ENCODE measurements at regions not wholly inside any gene's neighbourhood (a gene's known extent, or its start where the extent isn't known, plus 50 kb on each side); places are given as distances from the start of the nearest gene placed in this dataset.

DNA sequence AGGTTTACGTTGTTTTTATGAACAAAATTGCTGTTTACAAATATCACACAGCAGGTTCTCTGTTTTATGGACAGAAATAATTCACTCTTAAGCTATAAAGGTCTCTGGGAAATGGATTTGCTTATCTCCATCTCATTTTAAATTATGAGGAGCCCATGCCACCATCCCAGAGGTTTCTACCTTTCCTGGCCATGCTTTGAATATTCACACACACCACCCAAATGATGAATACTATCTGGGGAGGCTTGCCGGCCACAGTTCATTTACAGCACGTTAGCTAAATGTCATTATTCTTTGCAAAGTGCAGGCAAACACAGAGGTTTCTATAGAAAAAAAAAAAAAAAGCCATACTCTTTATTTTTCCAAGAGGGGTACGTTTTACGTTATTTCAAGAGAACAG, 1446.7 kb downstream of the FAM181B start:
- TF ChIP-seq, protein P1, sequence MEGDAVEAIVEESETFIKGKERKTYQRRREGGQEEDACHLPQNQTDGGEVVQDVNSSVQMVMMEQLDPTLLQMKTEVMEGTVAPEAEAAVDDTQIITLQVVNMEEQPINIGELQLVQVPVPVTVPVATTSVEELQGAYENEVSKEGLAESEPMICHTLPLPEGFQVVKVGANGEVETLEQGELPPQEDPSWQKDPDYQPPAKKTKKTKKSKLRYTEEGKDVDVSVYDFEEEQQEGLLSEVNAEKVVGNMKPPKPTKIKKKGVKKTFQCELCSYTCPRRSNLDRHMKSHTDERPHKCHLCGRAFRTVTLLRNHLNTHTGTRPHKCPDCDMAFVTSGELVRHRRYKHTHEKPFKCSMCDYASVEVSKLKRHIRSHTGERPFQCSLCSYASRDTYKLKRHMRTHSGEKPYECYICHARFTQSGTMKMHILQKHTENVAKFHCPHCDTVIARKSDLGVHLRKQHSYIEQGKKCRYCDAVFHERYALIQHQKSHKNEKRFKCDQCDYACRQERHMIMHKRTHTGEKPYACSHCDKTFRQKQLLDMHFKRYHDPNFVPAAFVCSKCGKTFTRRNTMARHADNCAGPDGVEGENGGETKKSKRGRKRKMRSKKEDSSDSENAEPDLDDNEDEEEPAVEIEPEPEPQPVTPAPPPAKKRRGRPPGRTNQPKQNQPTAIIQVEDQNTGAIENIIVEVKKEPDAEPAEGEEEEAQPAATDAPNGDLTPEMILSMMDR (IDR thresholded peaks at IDR 0.05; ENCODE audit: insufficient read depth, low read length), result no peak
- TF ChIP-seq GABPA (IDR thresholded peaks at IDR 0.05; ENCODE audit: low read depth), result no peak
- TF ChIP-seq, protein P2, sequence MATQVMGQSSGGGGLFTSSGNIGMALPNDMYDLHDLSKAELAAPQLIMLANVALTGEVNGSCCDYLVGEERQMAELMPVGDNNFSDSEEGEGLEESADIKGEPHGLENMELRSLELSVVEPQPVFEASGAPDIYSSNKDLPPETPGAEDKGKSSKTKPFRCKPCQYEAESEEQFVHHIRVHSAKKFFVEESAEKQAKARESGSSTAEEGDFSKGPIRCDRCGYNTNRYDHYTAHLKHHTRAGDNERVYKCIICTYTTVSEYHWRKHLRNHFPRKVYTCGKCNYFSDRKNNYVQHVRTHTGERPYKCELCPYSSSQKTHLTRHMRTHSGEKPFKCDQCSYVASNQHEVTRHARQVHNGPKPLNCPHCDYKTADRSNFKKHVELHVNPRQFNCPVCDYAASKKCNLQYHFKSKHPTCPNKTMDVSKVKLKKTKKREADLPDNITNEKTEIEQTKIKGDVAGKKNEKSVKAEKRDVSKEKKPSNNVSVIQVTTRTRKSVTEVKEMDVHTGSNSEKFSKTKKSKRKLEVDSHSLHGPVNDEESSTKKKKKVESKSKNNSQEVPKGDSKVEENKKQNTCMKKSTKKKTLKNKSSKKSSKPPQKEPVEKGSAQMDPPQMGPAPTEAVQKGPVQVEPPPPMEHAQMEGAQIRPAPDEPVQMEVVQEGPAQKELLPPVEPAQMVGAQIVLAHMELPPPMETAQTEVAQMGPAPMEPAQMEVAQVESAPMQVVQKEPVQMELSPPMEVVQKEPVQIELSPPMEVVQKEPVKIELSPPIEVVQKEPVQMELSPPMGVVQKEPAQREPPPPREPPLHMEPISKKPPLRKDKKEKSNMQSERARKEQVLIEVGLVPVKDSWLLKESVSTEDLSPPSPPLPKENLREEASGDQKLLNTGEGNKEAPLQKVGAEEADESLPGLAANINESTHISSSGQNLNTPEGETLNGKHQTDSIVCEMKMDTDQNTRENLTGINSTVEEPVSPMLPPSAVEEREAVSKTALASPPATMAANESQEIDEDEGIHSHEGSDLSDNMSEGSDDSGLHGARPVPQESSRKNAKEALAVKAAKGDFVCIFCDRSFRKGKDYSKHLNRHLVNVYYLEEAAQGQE (IDR thresholded peaks at IDR 0.05; ENCODE audit: insufficient replicate concordance, low read depth), result no peak

All from HL-60 (cell line).